Activated T-cell treated with anti-CD3 and anti-CD28 coated beads, Interleukin-2, amount 50 U/mL, for 72 hours (primary cell): ENCODE measurements at regions not wholly inside any gene's neighbourhood (a gene's known extent, or its start where the extent isn't known, plus 50 kb on each side); places are given as distances from the start of the nearest gene placed in this dataset.
"Not testable (repeated sequence)": the region's sequence is repeated elsewhere in the genome, so short reads cannot be mapped to it uniquely, and the experiment has no call there.

Experiments used
- ATAC-seq, 2 donors: fragments of 150-1000 bp; cut with Tn5 transposase; replicated peaks in 1 of 2; 2 replicates each; pipeline ENCODE4 v1.10.0; 2021; ENCODE audit warnings: moderate library complexity in 2 of 2, mild to moderate bottlenecking in 1 of 2
- DNase-seq, 2 donors: peaks; one replicate each; pipeline ENCODE4 v3.0.0; 2021 to 2022; ENCODE audit warnings: mixed read lengths in 1 of 2
- H3K27ac Mint-ChIP-seq: one replicate; pipeline ENCODE4 v1.8.0; 2022; ENCODE audit warnings: mild to moderate bottlenecking, moderate library complexity, mixed read lengths
- H3K27me3 Mint-ChIP-seq: one replicate; pipeline ENCODE4 v1.8.0; 2022; ENCODE audit warnings: low read depth, mixed read lengths
- H3K36me3 Mint-ChIP-seq, 2 donors: one replicate each; pipeline ENCODE4 v1.8.0; 2022; ENCODE audit warnings: mixed read lengths in 2 of 2, mild to moderate bottlenecking in 1 of 2; ENCODE audit not compliant: insufficient read depth in 2 of 2
- H3K4me1 Mint-ChIP-seq: one replicate; pipeline ENCODE4 v1.8.0; 2022; ENCODE audit warnings: low read depth, mixed read lengths
- H3K4me3 Mint-ChIP-seq, 2 donors: one replicate each; pipeline ENCODE4 v1.8.0; 2022; ENCODE audit warnings: mild to moderate bottlenecking in 2 of 2, mixed read lengths in 2 of 2, moderate library complexity in 2 of 2
- H3K9me3 Mint-ChIP-seq, 2 donors: one replicate each; pipeline ENCODE4 v1.8.0; 2022; ENCODE audit warnings: mixed read lengths in 2 of 2

GRCh38 chr17:18546514-18547398 lies 70.2 kb downstream of the LGALS9C start:
- not testable (repeated sequence) for H3K36me3 Mint-ChIP-seq, H3K27me3 Mint-ChIP-seq, ATAC-seq, H3K4me1 Mint-ChIP-seq, H3K9me3 Mint-ChIP-seq, DNase-seq, H3K4me3 Mint-ChIP-seq, H3K27ac Mint-ChIP-seq

GRCh38 chr17:18557086-18557485 lies 80.5 kb downstream of the LGALS9C start:
- H3K36me3 Mint-ChIP-seq, DNase-seq, H3K4me3 Mint-ChIP-seq, H3K27me3 Mint-ChIP-seq, H3K9me3 Mint-ChIP-seq, H3K4me1 Mint-ChIP-seq, ATAC-seq, H3K27ac Mint-ChIP-seq: not testable (repeated sequence)

- H3K27me3 Mint-ChIP-seq, H3K27ac Mint-ChIP-seq, H3K9me3 Mint-ChIP-seq, H3K36me3 Mint-ChIP-seq: not testable (repeated sequence)
- ATAC-seq (peak; percentile 74 to 77), DNase-seq (peak; percentile 4 to 7)
- peak overlapping the region; percentile 62 to 66 for H3K4me3 Mint-ChIP-seq
- peaks cover 12% of the 10 kb centered on the region for H3K4me1 Mint-ChIP-seq
Measured at GRCh38 chr17:18563381-18564098, 80.7 kb downstream of the TBC1D28 start.

- H3K9me3 Mint-ChIP-seq, H3K27ac Mint-ChIP-seq, H3K36me3 Mint-ChIP-seq, H3K27me3 Mint-ChIP-seq: not testable (repeated sequence)
- peak; percentile 17 to 19 for DNase-seq
- ATAC-seq: peak; percentile 60 to 77
- Mint-ChIP-seq H3K4me1 (peaks cover 12% of the 10 kb centered on the region), H3K4me3 (peak overlapping the region; percentile 62 to 66)
Measured at GRCh38 chr17:18564099-18564448, 80.1 kb downstream of the TBC1D28 start.

- not testable (repeated sequence) for H3K4me3 Mint-ChIP-seq, H3K9me3 Mint-ChIP-seq, DNase-seq, H3K27me3 Mint-ChIP-seq, H3K27ac Mint-ChIP-seq, ATAC-seq, H3K36me3 Mint-ChIP-seq
- peaks cover 12% of the 10 kb centered on the region for H3K4me1 Mint-ChIP-seq
Measured at GRCh38 chr17:18568108-18568995, 75.8 kb downstream of the TBC1D28 start.

- ATAC-seq, H3K9me3 Mint-ChIP-seq, DNase-seq, H3K4me3 Mint-ChIP-seq, H3K36me3 Mint-ChIP-seq, H3K4me1 Mint-ChIP-seq, H3K27me3 Mint-ChIP-seq, H3K27ac Mint-ChIP-seq: not testable (repeated sequence)
Measured at GRCh38 chr17:18569489-18569913, 74.7 kb downstream of the TBC1D28 start.

GRCh38 chr17:18572536-18572935 lies 71.7 kb downstream of the TBC1D28 start:
- ATAC-seq, H3K36me3 Mint-ChIP-seq, H3K4me1 Mint-ChIP-seq, H3K4me3 Mint-ChIP-seq, H3K27ac Mint-ChIP-seq, H3K9me3 Mint-ChIP-seq, DNase-seq, H3K27me3 Mint-ChIP-seq: not testable (repeated sequence)

- H3K9me3 Mint-ChIP-seq, H3K36me3 Mint-ChIP-seq, H3K27ac Mint-ChIP-seq, DNase-seq, H3K4me3 Mint-ChIP-seq, H3K4me1 Mint-ChIP-seq, H3K27me3 Mint-ChIP-seq, ATAC-seq: not testable (repeated sequence)
Measured at GRCh38 chr17:18574137-18574536, 70.1 kb downstream of the TBC1D28 start.
